NB4 (cell line): ENCODE measurements at regions not wholly inside any gene's neighbourhood (a gene's known extent, or its start where the extent isn't known, plus 50 kb on each side); places are given as distances from the start of the nearest gene placed in this dataset.

Experiments used
- CTCF ChIP-seq: IDR thresholded peaks from one replicate; pipeline ENCODE4 v1.5.1; 2012; ENCODE audit warnings: low read depth, low read length
- MAX ChIP-seq: IDR thresholded peaks from 2 replicates; pipeline ENCODE4 v1.6.1; 2011; ENCODE audit warnings: low read depth, low read length
- POLR2A ChIP-seq: IDR thresholded peaks from 2 replicates; pipeline ENCODE4 v1.6.1; 2011; ENCODE audit warnings: mild to moderate bottlenecking; ENCODE audit not compliant: insufficient read length; ENCODE audit errors: extremely low read depth

DNA sequence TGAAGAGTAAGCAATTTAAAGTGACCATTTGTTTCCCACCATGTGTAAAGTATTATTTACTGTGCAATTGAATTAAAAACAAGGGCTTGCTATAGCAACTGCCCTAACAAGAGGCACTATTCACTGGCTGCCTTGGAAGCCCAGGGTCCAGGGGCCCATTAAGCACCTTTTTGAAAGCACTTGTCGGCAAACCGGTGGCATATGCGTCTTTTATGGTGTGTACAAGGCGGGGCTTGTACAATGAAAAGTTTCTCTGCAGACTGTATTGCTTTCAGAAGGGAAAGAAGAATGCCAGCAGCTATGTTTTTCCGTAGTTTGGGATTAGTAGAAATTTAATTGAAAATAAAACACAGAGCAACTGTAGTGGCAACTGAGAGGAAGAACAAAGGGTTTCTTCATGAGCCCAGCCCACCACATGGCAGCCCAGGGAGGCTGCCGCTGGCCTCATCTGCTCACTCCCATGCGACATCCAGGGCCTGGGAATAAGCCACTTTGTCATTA, 279.5 kb upstream of the PARD3B start:
- TF ChIP-seq MAX, result no peak
- TF ChIP-seq POLR2A, result no peak
- TF ChIP-seq CTCF, result no peak
